Thyroid gland (tissue), 4 donors: ENCODE measurements at regions not wholly inside any gene's neighbourhood (a gene's known extent, or its start where the extent isn't known, plus 50 kb on each side); places are given as distances from the start of the nearest gene placed in this dataset.

ENCODE experiments used
- DNase-seq, 2 donors: peaks; one replicate each; pipeline ENCODE4 v3.0.0-alpha.2; 2019
- H3K27ac ChIP-seq, 3 donors: fragments of 200-600 bp; sonication (generic); 1 replicate in 2 of 3; 2 replicates in 1 of 3; pipeline ENCODE4 v1.5.1; 2016 to 2019; ENCODE audit warnings: mild to moderate bottlenecking in 1 of 3, moderate library complexity in 1 of 3
- H3K27me3 ChIP-seq: fragments of 200-600 bp; sonication (generic); one replicate; pipeline ENCODE4 v1.5.1; 2019
- H3K36me3 ChIP-seq, 2 donors: fragments of 200-600 bp; sonication (generic); one replicate each; pipeline ENCODE4 v1.5.1; 2016 to 2019
- H3K4me1 ChIP-seq, 2 donors: fragments of 200-600 bp; sonication (generic); one replicate each; pipeline ENCODE4 v1.5.1; 2017 to 2019
- H3K4me3 ChIP-seq, 3 donors: fragments of 200-600 bp; sonication (generic); replicated peaks in 1 of 3; 1 replicate in 2 of 3; 2 replicates in 1 of 3; pipeline ENCODE4 v1.5.1; 2016; ENCODE audit warnings: mild to moderate bottlenecking in 1 of 3
- H3K9me3 ChIP-seq: fragments of 200-600 bp; sonication (generic); one replicate; pipeline ENCODE4 v1.5.1; 2017
- CTCF ChIP-seq, 6 experiments: fragments of 200-600 bp in 3 of 6; fragments of 450-650 bp in 3 of 6; sonication (generic) in 3 of 6; IDR thresholded peaks; one replicate each; pipeline ENCODE4 v1.5.1; 2016 to 2019; ENCODE audit warnings: antibody characterized with exemption in 6 of 6, mild to moderate bottlenecking in 2 of 6, inconsistent platforms in 1 of 6, moderate library complexity in 1 of 6
- POLR2A ChIP-seq, 2 donors: fragments of 450-650 bp; IDR thresholded peaks; one replicate each; pipeline ENCODE4 v1.6.1; 2017; ENCODE audit warnings: antibody characterized with exemption in 2 of 2, mild to moderate bottlenecking in 2 of 2, moderate library complexity in 1 of 2
- WGBS, 2 donors: methylation state at CpG; one replicate each; pipeline ENCODE4 v1.1.5; 2017; 5-methylcytosine and 5-hydroxymethylcytosine counted together
- intact Hi-C: fragments of 100-400 bp; cut with DNase I; formaldehyde crosslinking; loops from one replicate; pipeline ENCODE4 v1.15.1; 2023

DNA sequence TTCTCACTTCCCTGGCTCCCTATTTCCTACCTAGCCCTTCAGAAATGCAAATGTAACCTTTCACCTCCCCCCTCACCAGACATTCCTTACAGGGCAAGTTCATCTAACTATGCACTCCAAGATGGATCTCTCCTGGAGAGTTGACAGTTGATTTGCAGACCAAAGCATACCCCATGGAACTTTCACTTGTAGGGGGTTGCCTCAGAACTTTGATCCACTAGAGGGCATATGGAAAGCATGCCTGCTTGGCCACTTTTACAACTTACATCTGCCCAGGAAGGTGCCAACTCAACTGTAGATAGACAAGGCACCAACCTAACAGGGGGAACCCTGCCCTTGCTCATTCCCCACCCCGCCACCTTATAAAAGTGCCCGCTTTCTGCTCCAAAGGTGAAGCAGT, 187.8 kb downstream of the NXNL2 start:
- Histone ChIP-seq H3K9me3 (no peaks in the 10 kb centered on the region), H3K4me3 (no peak overlapping the region), H3K36me3 (no peaks in the 10 kb centered on the region), H3K27me3 (no peaks in the 10 kb centered on the region), H3K27ac (no peak overlapping the region), H3K4me1 (no peaks in the 10 kb centered on the region)
- TF ChIP-seq POLR2A (IDR thresholded peaks at IDR 0.05) = no peak
- TF ChIP-seq CTCF (IDR thresholded peaks at IDR 0.05) = peak in 3 of 6 experiments; percentile 25 to 28 (median 27)
- DNase-seq = no peak
- WGBS, 2 donors = 95 to 98% methylated on average over 2 of the region's 2 CpGs
- intact Hi-C loops = no loop called here

- intact Hi-C loops = no loop called here
- Histone ChIP-seq H3K4me1 (no peaks in the 10 kb centered on the region), H3K4me3 (no peak overlapping the region), H3K9me3 (no peaks in the 10 kb centered on the region), H3K36me3 (no peaks in the 10 kb centered on the region), H3K27ac (no peak overlapping the region), H3K27me3 (no peaks in the 10 kb centered on the region)
- DNase-seq = no peak
- TF ChIP-seq POLR2A (IDR thresholded peaks at IDR 0.05) = no peak
- no peak for TF ChIP-seq CTCF (IDR thresholded peaks at IDR 0.05)
Measured at GRCh38 chr9:88723751-88724150, 188.8 kb downstream of the NXNL2 start.

GRCh38 chr9:88724331-88724730, 189.4 kb downstream of the NXNL2 start:
- Histone ChIP-seq H3K27ac (no peak overlapping the region), H3K9me3 (no peaks in the 10 kb centered on the region), H3K27me3 (no peaks in the 10 kb centered on the region), H3K4me1 (no peaks in the 10 kb centered on the region), H3K4me3 (no peak overlapping the region), H3K36me3 (no peaks in the 10 kb centered on the region)
- WGBS, 2 donors = 27 to 50% methylated on average over 5 of the region's 5 CpGs
- intact Hi-C loops = no loop called here
- TF ChIP-seq CTCF (IDR thresholded peaks at IDR 0.05) (no peak), POLR2A (IDR thresholded peaks at IDR 0.05) (no peak)
- DNase-seq = no peak

DNA sequence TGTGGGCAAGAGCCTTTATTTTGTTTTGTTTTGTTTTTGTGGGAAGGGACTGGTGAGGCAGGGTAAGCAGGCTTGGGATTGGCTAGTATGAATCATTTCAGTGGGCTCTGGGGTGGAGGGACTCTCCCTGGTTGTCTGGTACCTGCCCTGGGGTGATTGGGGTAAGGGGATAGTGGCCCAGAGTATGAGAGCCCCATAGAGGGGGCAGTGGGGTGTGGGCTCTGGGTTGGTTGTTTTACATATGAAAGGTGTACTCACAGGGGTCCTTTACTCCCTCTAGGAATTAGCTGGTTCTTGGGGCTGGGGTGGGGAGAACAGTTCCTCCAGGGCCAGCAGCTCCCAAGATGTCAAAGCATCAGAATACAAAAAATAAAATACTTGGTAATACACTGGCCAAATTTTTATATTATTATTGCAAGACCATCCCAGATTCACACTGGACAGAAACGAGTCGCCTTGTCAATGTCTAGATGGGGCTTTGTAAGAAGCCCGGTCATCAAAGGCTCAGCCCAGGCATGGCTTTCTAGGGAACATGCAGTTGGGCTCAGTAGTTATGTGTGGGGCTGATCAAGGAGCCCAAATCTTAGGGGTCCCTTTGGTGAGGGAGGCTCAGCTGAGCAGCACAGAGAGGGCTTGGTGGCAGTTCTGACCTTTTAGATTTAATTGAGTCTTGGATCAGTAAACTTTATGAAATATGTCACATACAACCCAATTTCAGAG, 190.5 kb downstream of the NXNL2 start:
- intact Hi-C loops = no loop called here
- DNase-seq = no peak
- 87 to 89% methylated on average over 3 of the region's 3 CpGs for WGBS, 2 donors
- TF ChIP-seq CTCF (IDR thresholded peaks at IDR 0.05) (no peak), POLR2A (IDR thresholded peaks at IDR 0.05) (no peak)
- H3K9me3 ChIP-seq = no peaks in the 10 kb centered on the region
- no peak overlapping the region for H3K27ac ChIP-seq
- no peaks in the 10 kb centered on the region for H3K4me1 ChIP-seq
- no peaks in the 10 kb centered on the region for H3K36me3 ChIP-seq
- H3K4me3 ChIP-seq = no peak overlapping the region
- H3K27me3 ChIP-seq = no peaks in the 10 kb centered on the region

DNA sequence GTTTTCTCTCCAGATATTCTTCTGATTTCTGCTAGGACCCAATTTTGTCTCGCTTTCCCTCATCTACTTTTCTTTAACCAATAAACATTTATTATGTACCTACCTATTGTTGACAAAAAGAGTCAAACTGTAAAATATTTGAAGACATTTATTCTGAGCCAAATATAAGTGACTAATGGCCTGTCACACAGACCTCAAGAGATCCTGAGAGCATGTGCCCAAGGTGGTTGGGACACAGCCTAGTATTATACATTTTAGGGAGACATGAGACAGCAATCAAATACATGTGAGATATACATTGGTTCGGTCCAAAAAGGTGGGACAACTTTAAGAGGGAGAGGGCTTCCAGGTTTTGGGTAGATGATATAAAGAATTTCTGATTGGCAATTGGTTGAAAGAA, 191.8 kb downstream of the NXNL2 start:
- no peak for DNase-seq
- 93 to 96% methylated on average over 2 of the region's 2 CpGs for WGBS, 2 donors
- no peak overlapping the region for H3K27ac ChIP-seq
- intact Hi-C loops = no loop called here
- no peak overlapping the region for H3K4me3 ChIP-seq
- H3K36me3 ChIP-seq = no peaks in the 10 kb centered on the region
- TF ChIP-seq POLR2A (IDR thresholded peaks at IDR 0.05) = no peak
- H3K4me1 ChIP-seq = peaks cover 7 to 8% of the 10 kb centered on the region in 2 donors
- H3K9me3 ChIP-seq = no peaks in the 10 kb centered on the region
- H3K27me3 ChIP-seq = no peaks in the 10 kb centered on the region
